HL-60/S4 treated with phorbol 12-myristate 13-acetate at 8.2 ng/mL for 4 days and 3 days (cell line): ENCODE measurements at regions not wholly inside any gene's neighbourhood (a gene's known extent, or its start where the extent isn't known, plus 50 kb on each side); places are given as distances from the start of the nearest gene placed in this dataset.

Experiments
- in situ Hi-C: fragments of 300-500 bp; cut with MboI; formaldehyde crosslinking; loops from 2 replicates; pipeline ENCODE4 v1.15.0; 2022; ENCODE audit warnings: low sequenced_read_pairs

GRCh38 chr7:25619963-25620799 is 391.9 kb upstream of the NPVF start:
- in situ Hi-C loops, result no loop called here

DNA sequence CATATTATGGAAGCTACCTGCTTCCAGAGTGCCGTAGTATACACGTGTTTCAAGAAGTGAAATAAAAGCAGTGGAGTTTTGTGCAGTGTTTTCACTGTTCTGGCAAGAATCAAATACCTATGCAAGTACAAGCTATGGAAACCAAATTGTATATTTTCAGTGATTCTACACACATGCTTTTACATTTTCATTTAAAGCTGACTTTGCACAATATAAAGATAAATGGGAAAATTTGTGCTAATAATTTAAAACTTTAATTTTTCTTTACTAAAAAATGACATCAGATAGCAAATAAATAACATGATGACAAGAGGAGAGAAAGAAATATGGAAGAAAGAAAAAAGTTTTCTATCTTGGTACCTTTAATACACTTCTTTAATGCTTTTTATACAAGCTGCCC is 393.7 kb upstream of the NPVF start:
- in situ Hi-C loops, result no loop called here

- in situ Hi-C loops, result no loop called here
Observed at GRCh38 chr7:25622695-25623094, 394.4 kb upstream of the NPVF start.

GRCh38 chr7:25624051-25624450 is 395.8 kb upstream of the NPVF start:
- in situ Hi-C loops, result no loop called here

DNA sequence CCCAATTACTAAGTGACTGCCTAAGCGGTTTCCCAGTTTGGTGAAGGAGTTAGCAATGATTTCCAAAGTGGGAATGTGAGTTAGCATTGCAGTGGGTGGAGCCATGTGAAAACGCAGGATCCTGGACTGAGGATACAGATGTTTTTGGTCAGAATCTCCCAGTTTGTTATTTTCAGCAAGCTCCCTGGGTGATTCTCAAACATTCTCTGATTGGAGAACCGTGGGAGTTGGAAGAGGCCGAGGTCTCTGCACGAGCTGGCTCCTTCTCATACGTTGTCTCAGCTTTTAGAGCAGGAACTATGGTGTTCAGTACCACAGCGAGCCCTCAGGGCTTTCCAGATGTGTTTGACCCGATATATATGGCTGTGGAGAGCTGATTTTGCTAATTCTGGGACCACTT is 396.5 kb upstream of the NPVF start:
- in situ Hi-C loops, result no loop called here

GRCh38 chr7:25625306-25625992 is 397.2 kb upstream of the NPVF start:
- in situ Hi-C loops, result no loop called here

- in situ Hi-C loops, result no loop called here
Observed at GRCh38 chr7:25626451-25627131, 398.3 kb upstream of the NPVF start.

DNA sequence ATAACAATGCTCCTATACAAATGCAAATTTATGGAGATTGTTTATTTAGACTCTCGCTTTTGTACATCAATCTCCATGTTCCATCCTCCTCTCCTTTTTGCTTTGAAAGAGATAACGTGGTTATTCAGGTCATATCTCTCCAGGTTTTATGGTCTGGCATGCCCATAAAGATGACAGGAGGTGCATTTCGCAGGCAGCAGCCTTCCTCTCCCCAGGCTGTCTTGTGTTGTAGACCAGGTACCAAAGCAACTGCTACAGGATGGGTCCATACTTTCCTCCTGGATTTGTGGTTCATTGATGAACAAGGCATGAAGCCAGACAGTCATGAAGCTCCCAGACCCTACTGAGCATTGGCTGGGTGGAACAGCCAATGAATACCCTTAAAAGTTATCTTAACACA is 400.2 kb upstream of the NPVF start:
- in situ Hi-C loops, result no loop called here

DNA sequence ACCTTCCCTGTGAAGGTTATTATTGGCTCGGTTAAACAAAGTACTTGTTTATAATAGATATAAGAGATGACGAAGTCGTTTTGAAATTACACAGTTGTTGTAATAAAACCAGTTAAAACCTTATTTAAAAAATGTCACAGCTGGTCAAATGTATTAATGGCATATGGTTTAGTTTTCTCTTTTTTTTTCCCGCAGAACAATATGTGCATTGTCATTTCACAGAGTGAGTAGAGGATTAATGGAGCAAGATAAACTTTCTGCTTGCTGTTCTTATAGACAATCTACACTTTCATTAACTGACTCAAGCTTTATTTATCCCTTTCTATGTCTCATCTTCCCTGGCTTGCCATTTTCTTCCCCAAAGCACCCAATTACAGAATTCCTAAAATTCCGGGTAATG is 404.3 kb upstream of the NPVF start:
- in situ Hi-C loops, result no loop called here

DNA sequence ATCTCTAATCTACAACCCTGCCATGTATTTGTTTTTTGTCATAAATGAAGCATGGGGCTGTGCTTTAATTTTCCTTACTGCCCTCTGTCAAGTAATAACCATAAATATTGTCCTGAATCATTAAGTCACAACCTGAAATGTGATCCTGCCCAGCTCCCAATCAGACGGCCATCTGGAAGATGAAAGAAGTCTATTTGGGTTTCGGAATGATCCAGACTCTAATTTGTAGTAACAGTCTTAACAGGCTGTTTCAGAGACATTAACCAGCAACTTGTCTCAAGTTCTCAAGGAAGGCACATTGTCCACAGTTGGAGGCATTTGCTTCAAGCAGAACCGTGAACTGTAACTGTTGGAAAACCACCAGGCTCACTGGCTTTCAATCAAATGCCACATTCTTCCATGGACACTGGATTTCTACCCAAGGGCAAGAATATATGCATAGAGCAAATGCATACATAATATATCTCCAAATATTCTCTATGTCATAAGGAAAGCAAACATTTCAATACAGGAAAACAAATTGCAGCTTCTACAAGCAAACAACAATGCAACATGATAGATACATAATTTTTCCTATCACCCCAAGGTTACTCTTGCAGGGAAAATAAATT is 405.2 kb upstream of the NPVF start:
- in situ Hi-C loops, result no loop called here

- in situ Hi-C loops, result no loop called here
Observed at GRCh38 chr7:25636168-25636567, 407.9 kb upstream of the NPVF start.

DNA sequence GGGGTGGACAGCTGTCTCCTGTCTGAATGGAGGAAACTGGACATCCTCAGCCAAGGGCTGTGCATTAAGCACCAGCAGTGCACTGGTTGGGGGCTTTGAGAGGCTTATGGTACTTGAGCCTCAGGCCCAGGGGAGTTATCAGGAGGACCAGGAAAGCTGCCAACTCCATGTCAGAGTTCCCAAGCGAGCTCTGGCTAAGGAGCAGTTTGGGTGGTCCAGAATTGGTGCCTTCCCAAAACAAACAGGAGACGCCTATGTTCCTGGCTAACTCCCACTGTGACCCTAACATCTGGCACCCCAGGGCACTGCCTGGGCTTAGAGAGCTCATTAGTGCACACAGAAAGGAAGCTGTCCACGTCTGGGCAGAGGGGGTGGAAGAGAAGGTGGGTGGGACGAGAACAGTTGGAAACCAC is 408.6 kb upstream of the NPVF start:
- in situ Hi-C loops, result no loop called here

DNA sequence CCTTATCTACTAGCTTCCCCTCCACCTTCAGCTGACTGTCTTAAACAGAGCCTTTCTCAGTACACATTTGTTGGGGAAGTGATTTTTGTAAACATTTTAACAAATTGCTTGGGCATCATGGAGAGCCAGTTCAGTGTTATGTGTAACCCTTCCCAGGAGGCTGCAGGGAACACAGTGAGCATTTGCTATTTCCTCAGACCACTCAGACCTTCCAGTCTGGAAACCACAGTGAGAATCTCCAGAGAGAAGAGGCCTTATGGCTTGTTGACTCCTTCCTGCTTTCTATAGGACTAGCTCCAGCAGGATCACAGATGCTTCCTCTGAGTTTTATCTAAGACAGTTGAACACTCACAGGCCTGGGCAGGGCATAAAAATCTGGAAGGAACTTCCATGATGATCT is 409.8 kb upstream of the NPVF start:
- in situ Hi-C loops, result no loop called here

DNA sequence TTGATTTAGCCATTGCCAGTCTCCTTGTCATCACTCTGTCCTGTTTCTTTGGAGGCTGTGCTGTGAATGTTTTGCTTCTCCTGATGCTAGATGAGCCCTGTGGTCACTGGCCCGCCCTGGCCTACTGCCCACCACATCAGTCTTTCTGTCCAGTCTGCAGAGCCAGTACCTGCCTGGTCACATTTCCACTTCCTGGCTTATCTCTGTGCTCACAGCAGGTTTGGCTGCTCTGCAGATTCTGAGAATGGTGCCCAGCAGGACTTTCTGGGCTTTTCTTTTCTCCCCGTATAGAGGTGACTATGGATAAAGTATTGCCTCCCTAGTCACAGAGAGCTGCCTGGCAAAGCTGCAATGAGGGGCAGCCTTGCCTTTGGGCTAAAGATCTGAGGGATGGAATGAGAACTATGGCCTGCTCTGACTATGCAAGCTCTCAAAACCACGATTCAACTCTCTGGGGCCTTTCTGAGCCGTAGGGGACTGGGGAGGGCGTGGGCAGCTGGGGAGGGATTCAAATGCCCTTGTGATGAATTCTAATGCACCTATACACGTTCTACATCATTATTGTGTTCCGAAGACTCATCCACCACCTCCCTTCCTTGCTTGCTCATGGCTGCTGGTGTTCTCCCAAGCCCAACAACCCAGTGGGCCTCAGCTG is 410.4 kb upstream of the NPVF start:
- in situ Hi-C loops, result no loop called here

GRCh38 chr7:25642849-25643248 is 414.6 kb upstream of the NPVF start:
- in situ Hi-C loops, result no loop called here

- in situ Hi-C loops, result no loop called here
Observed at GRCh38 chr7:25643286-25643685, 415.0 kb upstream of the NPVF start.

- in situ Hi-C loops, result no loop called here
Observed at GRCh38 chr7:25643770-25644394, 415.6 kb upstream of the NPVF start.

DNA sequence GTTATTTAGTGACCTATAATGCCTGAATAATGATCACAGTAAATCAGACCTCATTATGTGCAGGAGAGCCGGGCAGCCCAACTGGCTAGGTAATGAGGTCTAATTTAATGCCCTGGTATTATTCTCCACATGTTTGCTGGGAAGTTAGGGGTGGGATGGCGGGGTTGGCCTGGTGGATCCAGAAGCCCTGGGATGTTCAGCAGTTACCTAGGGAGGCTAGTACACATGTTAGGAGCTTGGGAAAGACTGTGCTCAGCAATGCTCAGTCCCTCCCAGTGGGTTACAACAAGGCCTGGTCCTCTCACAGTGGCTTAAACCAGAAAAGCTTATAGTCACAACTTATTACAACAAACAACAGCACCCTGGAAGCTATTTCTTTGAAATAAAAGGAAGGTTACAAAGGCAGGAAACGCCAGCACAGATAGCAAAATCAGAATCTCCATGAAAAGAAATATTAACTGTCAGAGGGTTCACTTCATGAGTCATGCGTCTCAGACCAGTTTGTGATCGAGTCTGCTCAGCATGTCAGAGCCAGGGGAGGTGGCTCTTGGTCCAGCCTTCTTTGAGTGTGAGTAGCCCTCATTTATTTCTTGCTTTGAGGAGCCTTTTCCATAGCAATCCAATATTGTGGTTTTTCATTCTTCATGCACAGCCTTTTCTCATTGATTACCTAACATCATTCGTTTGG is 418.6 kb upstream of the NPVF start:
- in situ Hi-C loops, result no loop called here

- in situ Hi-C loops, result no loop called here
Observed at GRCh38 chr7:25647872-25648271, 419.6 kb upstream of the NPVF start.

GRCh38 chr7:25652366-25652765 is 424.1 kb upstream of the NPVF start:
- in situ Hi-C loops, result no loop called here
